H1 (cell line): ENCODE measurements at regions not wholly inside any gene's neighbourhood (a gene's known extent, or its start where the extent isn't known, plus 50 kb on each side); places are given as distances from the start of the nearest gene placed in this dataset.

Source experiments
- CBX8 ChIP-seq: fragments of 300-800, 300-1000 bp; sonication (generic); IDR thresholded peaks from 2 replicates; pipeline ENCODE4 v1.7.1; 2016; ENCODE audit warnings: low read depth, low read length, borderline replicate concordance
- EP300 ChIP-seq, 2 experiments: IDR thresholded peaks; 1 replicate in 1 of 2; 2 replicates in 1 of 2; pipeline ENCODE4 v1.6.1; 2011 to 2012; ENCODE audit warnings: low read depth in 2 of 2, low read length in 2 of 2, mild to moderate bottlenecking in 2 of 2, borderline replicate concordance in 1 of 2, inconsistent platforms in 1 of 2, moderate library complexity in 1 of 2
- KDM1A ChIP-seq: fragments of 200-600, 300-600 bp; sonication (generic); IDR thresholded peaks from 2 replicates; pipeline ENCODE4 v1.7.1; 2016; ENCODE audit warnings: mild to moderate bottlenecking, low read length, borderline replicate concordance
- KDM4A ChIP-seq: IDR thresholded peaks from one replicate; pipeline ENCODE4 v1.7.1; 2012; ENCODE audit warnings: low read depth, mild to moderate bottlenecking, moderate library complexity, low read length, inconsistent platforms; ENCODE audit not compliant: severe bottlenecking
- POU5F1 ChIP-seq: IDR thresholded peaks from 2 replicates; pipeline ENCODE4 v1.6.1; 2011; ENCODE audit warnings: low read depth, mild to moderate bottlenecking, low read length, moderate library complexity
- SRF ChIP-seq: IDR thresholded peaks from 2 replicates; pipeline ENCODE4 v1.6.1; 2011; ENCODE audit warnings: mild to moderate bottlenecking, low read depth, low read length, moderate library complexity
- SUZ12 ChIP-seq: fragments of 200-600 bp; sonication (generic); IDR thresholded peaks from 2 replicates; pipeline ENCODE4 v1.6.1; 2012; ENCODE audit warnings: mild to moderate bottlenecking, inconsistent platforms, low read length, moderate library complexity, mixed read lengths
- TAF7 ChIP-seq: optimal IDR thresholded peaks from 2 replicates; pipeline ENCODE3; 2011; ENCODE audit warnings: low read depth, mild to moderate bottlenecking, inconsistent platforms, low read length, moderate library complexity, borderline replicate concordance
- TF ChIP-seq, protein P1 (sequence below): fragments of 300-600 bp; sonication (generic); IDR thresholded peaks from 2 replicates; pipeline ENCODE4 v1.7.1; 2012; ENCODE audit warnings: low read length, moderate library complexity, mild to moderate bottlenecking, inconsistent platforms; ENCODE audit not compliant: insufficient replicate concordance

DNA sequence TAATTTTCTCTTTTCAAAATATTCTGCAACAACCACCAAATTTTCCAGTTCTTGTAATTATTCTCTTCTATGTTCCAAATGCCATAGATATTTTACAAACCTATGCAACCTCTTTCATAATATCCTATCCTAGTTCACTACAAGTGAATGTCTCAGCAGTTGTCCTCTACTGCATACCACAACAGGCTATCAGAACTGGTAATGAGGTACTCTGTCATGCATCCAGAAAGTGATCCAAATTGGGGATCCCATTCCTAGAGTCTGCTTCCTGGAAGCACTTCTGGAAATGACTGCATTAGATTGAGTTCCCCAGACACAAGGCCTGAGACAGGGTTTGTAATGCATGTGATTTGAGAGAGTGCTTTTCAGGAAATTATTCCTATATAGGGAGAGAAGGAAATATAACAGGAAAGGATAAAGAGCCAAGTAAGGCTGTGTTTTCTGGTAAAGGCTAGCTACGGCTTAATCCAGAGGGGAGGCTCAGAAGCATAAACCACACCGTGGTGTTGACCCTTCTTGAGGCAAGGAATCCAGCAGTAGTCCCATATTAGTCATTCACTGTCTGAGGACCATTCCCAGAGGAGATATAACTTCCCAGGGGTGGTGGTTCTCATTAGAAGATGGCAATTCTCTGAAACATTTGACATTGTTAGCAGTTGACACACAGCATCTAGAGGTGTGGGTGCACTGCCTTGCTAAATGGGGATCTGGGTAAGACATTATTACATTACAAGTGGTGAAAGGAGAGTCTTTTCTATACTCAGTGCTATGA is 80.3 kb upstream of the FST start (continued):
- TF ChIP-seq, protein P1, sequence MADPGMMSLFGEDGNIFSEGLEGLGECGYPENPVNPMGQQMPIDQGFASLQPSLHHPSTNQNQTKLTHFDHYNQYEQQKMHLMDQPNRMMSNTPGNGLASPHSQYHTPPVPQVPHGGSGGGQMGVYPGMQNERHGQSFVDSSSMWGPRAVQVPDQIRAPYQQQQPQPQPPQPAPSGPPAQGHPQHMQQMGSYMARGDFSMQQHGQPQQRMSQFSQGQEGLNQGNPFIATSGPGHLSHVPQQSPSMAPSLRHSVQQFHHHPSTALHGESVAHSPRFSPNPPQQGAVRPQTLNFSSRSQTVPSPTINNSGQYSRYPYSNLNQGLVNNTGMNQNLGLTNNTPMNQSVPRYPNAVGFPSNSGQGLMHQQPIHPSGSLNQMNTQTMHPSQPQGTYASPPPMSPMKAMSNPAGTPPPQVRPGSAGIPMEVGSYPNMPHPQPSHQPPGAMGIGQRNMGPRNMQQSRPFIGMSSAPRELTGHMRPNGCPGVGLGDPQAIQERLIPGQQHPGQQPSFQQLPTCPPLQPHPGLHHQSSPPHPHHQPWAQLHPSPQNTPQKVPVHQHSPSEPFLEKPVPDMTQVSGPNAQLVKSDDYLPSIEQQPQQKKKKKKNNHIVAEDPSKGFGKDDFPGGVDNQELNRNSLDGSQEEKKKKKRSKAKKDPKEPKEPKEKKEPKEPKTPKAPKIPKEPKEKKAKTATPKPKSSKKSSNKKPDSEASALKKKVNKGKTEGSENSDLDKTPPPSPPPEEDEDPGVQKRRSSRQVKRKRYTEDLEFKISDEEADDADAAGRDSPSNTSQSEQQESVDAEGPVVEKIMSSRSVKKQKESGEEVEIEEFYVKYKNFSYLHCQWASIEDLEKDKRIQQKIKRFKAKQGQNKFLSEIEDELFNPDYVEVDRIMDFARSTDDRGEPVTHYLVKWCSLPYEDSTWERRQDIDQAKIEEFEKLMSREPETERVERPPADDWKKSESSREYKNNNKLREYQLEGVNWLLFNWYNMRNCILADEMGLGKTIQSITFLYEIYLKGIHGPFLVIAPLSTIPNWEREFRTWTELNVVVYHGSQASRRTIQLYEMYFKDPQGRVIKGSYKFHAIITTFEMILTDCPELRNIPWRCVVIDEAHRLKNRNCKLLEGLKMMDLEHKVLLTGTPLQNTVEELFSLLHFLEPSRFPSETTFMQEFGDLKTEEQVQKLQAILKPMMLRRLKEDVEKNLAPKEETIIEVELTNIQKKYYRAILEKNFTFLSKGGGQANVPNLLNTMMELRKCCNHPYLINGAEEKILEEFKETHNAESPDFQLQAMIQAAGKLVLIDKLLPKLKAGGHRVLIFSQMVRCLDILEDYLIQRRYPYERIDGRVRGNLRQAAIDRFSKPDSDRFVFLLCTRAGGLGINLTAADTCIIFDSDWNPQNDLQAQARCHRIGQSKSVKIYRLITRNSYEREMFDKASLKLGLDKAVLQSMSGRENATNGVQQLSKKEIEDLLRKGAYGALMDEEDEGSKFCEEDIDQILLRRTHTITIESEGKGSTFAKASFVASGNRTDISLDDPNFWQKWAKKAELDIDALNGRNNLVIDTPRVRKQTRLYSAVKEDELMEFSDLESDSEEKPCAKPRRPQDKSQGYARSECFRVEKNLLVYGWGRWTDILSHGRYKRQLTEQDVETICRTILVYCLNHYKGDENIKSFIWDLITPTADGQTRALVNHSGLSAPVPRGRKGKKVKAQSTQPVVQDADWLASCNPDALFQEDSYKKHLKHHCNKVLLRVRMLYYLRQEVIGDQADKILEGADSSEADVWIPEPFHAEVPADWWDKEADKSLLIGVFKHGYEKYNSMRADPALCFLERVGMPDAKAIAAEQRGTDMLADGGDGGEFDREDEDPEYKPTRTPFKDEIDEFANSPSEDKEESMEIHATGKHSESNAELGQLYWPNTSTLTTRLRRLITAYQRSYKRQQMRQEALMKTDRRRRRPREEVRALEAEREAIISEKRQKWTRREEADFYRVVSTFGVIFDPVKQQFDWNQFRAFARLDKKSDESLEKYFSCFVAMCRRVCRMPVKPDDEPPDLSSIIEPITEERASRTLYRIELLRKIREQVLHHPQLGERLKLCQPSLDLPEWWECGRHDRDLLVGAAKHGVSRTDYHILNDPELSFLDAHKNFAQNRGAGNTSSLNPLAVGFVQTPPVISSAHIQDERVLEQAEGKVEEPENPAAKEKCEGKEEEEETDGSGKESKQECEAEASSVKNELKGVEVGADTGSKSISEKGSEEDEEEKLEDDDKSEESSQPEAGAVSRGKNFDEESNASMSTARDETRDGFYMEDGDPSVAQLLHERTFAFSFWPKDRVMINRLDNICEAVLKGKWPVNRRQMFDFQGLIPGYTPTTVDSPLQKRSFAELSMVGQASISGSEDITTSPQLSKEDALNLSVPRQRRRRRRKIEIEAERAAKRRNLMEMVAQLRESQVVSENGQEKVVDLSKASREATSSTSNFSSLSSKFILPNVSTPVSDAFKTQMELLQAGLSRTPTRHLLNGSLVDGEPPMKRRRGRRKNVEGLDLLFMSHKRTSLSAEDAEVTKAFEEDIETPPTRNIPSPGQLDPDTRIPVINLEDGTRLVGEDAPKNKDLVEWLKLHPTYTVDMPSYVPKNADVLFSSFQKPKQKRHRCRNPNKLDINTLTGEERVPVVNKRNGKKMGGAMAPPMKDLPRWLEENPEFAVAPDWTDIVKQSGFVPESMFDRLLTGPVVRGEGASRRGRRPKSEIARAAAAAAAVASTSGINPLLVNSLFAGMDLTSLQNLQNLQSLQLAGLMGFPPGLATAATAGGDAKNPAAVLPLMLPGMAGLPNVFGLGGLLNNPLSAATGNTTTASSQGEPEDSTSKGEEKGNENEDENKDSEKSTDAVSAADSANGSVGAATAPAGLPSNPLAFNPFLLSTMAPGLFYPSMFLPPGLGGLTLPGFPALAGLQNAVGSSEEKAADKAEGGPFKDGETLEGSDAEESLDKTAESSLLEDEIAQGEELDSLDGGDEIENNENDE: no peak
- TF ChIP-seq EP300 (IDR thresholded peaks at IDR 0.05; ENCODE audit: borderline replicate concordance in 1 of 2, low read depth in 2 of 2, low read length in 2 of 2) (no peak), KDM1A (no peak), KDM4A (no peak), CBX8 (no peak), TAF7 (no peak), POU5F1 (no peak), SRF (no peak), SUZ12 (no peak)
- TF ChIP-seq, all 59 proteins: peak for 0
